Psoas muscle (tissue), 7 donors: ENCODE measurements at regions not wholly inside any gene's neighbourhood (a gene's known extent, or its start where the extent isn't known, plus 50 kb on each side); places are given as distances from the start of the nearest gene placed in this dataset.

Experiments
- ATAC-seq, 4 donors: fragments of 200-7000 bp; cut with Tn5 transposase; one replicate each; pipeline ENCODE4 v1.9.1; 2020; ENCODE audit warnings: moderate library complexity in 3 of 4, mild to moderate bottlenecking in 2 of 4
- DNase-seq, 2 donors: peaks; one replicate each; pipeline ENCODE4 v3.0.0-alpha.2; 2020
- H3K27ac ChIP-seq: fragments of 200-600 bp; one replicate; pipeline ENCODE4 v1.8.0; 2022
- H3K27me3 ChIP-seq, 3 donors: fragments of 200-600 bp in 1 of 3; one replicate each; pipeline versions ENCODE4 v1.6.1 to v1.8.0; 2013 to 2022; ENCODE audit warnings: low read length in 2 of 3, mild to moderate bottlenecking in 2 of 3, moderate library complexity in 1 of 3; ENCODE audit not compliant: insufficient read depth in 3 of 3
- H3K36me3 ChIP-seq, 2 donors: fragments of 200-600 bp in 1 of 2; one replicate each; pipeline versions ENCODE4 v1.6.1 to v1.8.0; 2013 to 2022; ENCODE audit warnings: low read depth in 1 of 2, mild to moderate bottlenecking in 1 of 2, moderate library complexity in 1 of 2; ENCODE audit not compliant: insufficient read depth in 1 of 2
- H3K4me1 ChIP-seq: fragments of 200-600 bp; one replicate; pipeline ENCODE4 v1.8.0; 2022
- H3K4me3 ChIP-seq: fragments of 200-600 bp; one replicate; pipeline ENCODE4 v1.8.0; 2022; ENCODE audit warnings: mild to moderate bottlenecking
- H3K9me3 ChIP-seq: fragments of 200-600 bp; one replicate; pipeline ENCODE4 v1.8.0; 2022
- CTCF ChIP-seq: fragments of 200-600 bp; IDR thresholded peaks from one replicate; pipeline ENCODE4 v1.8.0; 2022; ENCODE audit warnings: antibody characterized with exemption
- WGBS, 3 donors: extraction: QIAGEN DNeasy Blood & Tissue Kit; methylation state at CpG; one replicate each; pipeline versions ENCODE4 v1.1.6 to v1.1.7; 2013; 5-methylcytosine and 5-hydroxymethylcytosine counted together
- intact Hi-C, 2 donors: fragments of 100-400 bp; cut with DNase I; formaldehyde crosslinking; loops; one replicate each; pipeline versions ENCODE4 v1.11.0 to v1.14.2; 2022
- donor health status: healthy with polysubstance abuse.
- donor health status: DM: no; HTN: no; CAD: no; lungs with moderate emphysema.
- donor health status: Bipolar disorder and iron deficiency.
- donor health status: healthy.
- donor health status: DM: yes; HTN: yes; CAD: no.
- donor health status: DM: no; HTN: no; CAD: no.
- donor health status: DM: yes; HTN: yes; CAD: no.

DNA sequence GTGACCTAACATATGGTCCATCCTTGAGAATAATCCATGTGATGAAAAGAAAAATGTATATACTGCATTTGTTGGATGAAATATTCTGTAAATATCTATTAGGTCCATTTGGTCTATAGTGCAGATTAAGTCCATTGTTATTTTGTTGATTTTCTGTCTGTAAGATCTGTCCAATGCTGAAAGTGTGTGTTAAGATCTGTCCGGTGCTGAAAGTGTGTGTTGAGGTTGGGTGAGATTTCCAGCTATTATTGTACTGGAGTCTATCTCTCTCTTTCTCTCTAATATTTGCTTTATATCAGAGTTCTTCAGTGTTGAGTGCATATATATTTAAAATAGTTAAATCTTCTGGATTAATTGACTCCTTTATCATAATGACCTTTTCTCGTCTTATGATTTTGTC is 828.8 kb upstream of the CRIM1 start:
- Histone ChIP-seq H3K4me1 (no peaks in the 10 kb centered on the region), H3K36me3 (no peaks in the 10 kb centered on the region), H3K4me3 (no peak overlapping the region), H3K27me3 (no peaks in the 10 kb centered on the region), H3K27ac (no peak overlapping the region), H3K9me3 (no peaks in the 10 kb centered on the region)
- ATAC-seq (no peak), DNase-seq (no peak)
- intact Hi-C loops: no loop called here
- 82 to 92% (median 89%) methylated on average over 2 of the region's 2 CpGs for WGBS, 3 donors
- no peak for TF ChIP-seq CTCF

- Histone ChIP-seq H3K27me3 (no peaks in the 10 kb centered on the region), H3K36me3 (no peaks in the 10 kb centered on the region), H3K27ac (no peak overlapping the region), H3K4me1 (no peaks in the 10 kb centered on the region), H3K9me3 (peaks cover 3% of the 10 kb centered on the region), H3K4me3 (no peak overlapping the region)
- DNase-seq (no peak), ATAC-seq (no peak)
- intact Hi-C loops: no loop called here
- WGBS, 3 donors: 79 to 97% (median 91%) methylated on average over 3 of the region's 3 CpGs
- TF ChIP-seq CTCF: no peak
Observed at GRCh38 chr2:35522450-35522849, 833.1 kb upstream of the CRIM1 start.

GRCh38 chr2:35510636-35511035 is 844.9 kb upstream of the CRIM1 start:
- no peak overlapping the region for H3K4me3 ChIP-seq
- H3K4me1 ChIP-seq: no peaks in the 10 kb centered on the region
- WGBS, 3 donors: 59 to 65% (median 64%) methylated on average over 3 of the region's 3 CpGs
- H3K27ac ChIP-seq: no peak overlapping the region
- intact Hi-C loops: no loop called here
- ATAC-seq (no peak), DNase-seq (no peak)
- no peaks in the 10 kb centered on the region for H3K36me3 ChIP-seq
- H3K27me3 ChIP-seq: no peaks in the 10 kb centered on the region
- no peak for TF ChIP-seq CTCF
- no peaks in the 10 kb centered on the region for H3K9me3 ChIP-seq

GRCh38 chr2:35508601-35509000 is 847.0 kb upstream of the CRIM1 start:
- WGBS, 3 donors: 77 to 80% (median 78%) methylated on average over 2 of the region's 2 CpGs
- no peak overlapping the region for H3K4me3 ChIP-seq

More at GRCh38 chr2:35508601-35509000, 847.0 kb upstream of the CRIM1 start:
- Histone ChIP-seq H3K27me3 (no peaks in the 10 kb centered on the region), H3K27ac (no peak overlapping the region), H3K4me1 (no peaks in the 10 kb centered on the region), H3K9me3 (no peaks in the 10 kb centered on the region), H3K36me3 (no peaks in the 10 kb centered on the region)
- ATAC-seq (no peak), DNase-seq (no peak)
- intact Hi-C loops: no loop called here
- TF ChIP-seq CTCF: no peak
